GM12878 (cell line): ENCODE measurements at regions not wholly inside any gene's neighbourhood (a gene's known extent, or its start where the extent isn't known, plus 50 kb on each side); places are given as distances from the start of the nearest gene placed in this dataset.

ENCODE experiments used
- CTCF ChIP-seq, 3 experiments: IDR thresholded peaks in 2 of 3; conservative IDR thresholded peaks in 1 of 3; 2 replicates each; pipeline ENCODE4 v1.5.1; 2011; ENCODE audit warnings: low read depth in 3 of 3, low read length in 3 of 3, mild to moderate bottlenecking in 3 of 3, control low read depth in 2 of 3, moderate library complexity in 2 of 3, inconsistent platforms in 1 of 3, mixed read lengths in 1 of 3; ENCODE audit not compliant: control insufficient read depth in 2 of 3, insufficient read depth in 1 of 3; ENCODE audit errors: extremely low read depth in 1 of 3
- ESRRA ChIP-seq: IDR thresholded peaks from 2 replicates; pipeline ENCODE4 v1.6.1; 2012; ENCODE audit warnings: mild to moderate bottlenecking, low read length, improper control_type of control experiment
- POLR2AphosphoS5 ChIP-seq: IDR thresholded peaks from 2 replicates; pipeline ENCODE4 v1.6.1; 2011; ENCODE audit warnings: mild to moderate bottlenecking, low read length, inconsistent platforms
- SP1 ChIP-seq: IDR thresholded peaks from one replicate; pipeline ENCODE4 v1.6.1; 2011; ENCODE audit warnings: low read depth, low read length
- YBX1 ChIP-seq: fragments of 450-650 bp; IDR thresholded peaks from 2 replicates; pipeline ENCODE4 v1.6.1; 2016; ENCODE audit warnings: antibody characterized with exemption

DNA sequence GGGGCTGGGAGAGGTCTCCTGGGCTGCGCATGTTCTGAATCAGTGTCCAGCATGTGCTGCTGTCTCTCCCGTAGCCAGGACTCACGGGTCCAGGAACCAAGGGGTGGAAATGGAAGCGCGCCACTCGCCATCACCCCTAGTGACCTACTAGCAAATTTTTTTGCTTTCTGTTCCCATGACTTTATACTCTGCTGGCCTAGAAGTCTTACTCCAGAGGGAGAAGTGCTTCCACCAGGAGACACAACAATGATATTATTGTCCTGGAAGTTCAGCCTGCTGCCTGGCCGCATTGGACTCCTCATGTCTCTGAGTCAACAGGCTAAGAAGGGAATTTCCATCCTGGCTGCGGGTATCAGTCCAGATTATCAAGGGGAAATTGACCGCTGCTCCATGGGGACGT is 729.7 kb downstream of the BRD1 start:
- TF ChIP-seq POLR2AphosphoS5 (no peak), YBX1 (no peak), SP1 (no peak), CTCF (IDR thresholded peaks at IDR 0.05 in 2 of 3, conservative IDR thresholded peaks at IDR 0.05 in 1 of 3; ENCODE audit: control insufficient read depth in 2 of 3, extremely low read depth in 1 of 3, insufficient read depth in 1 of 3, low read depth in 3 of 3, low read length in 3 of 3) (no peak), ESRRA (no peak)
